ENCODE measurements at regions not wholly inside any gene's neighbourhood (a gene's known extent, or its start where the extent isn't known, plus 50 kb on each side); places are given as distances from the start of the nearest gene placed in this dataset.

- no peak overlapping the region for H3K27ac ChIP-seq (ENCODE audit: low read depth, low read length)
- no peak for DNase-seq (ENCODE audit: insufficient read length, low spot score, missing footprints)
- no peak overlapping the region for H3K4me3 ChIP-seq (ENCODE audit: insufficient read depth, low read length)
- H3K9me3 ChIP-seq (ENCODE audit: low read depth, low read length) = no peaks in the 10 kb centered on the region
- no peaks in the 10 kb centered on the region for H4K20me1 ChIP-seq (ENCODE audit: insufficient read depth, low read length)
- H3K36me3 ChIP-seq (ENCODE audit: insufficient read depth, low read length) = no peaks in the 10 kb centered on the region
- no peak for TF ChIP-seq CTCF (IDR thresholded peaks at IDR 0.05; ENCODE audit: extremely low read depth, low read depth, low read length)
- H2AFZ ChIP-seq (ENCODE audit: low read length) = no peak overlapping the region
- no peaks in the 10 kb centered on the region for H3K4me1 ChIP-seq (ENCODE audit: insufficient read depth, low read length)
- H3K27me3 ChIP-seq (ENCODE audit: insufficient read depth, low read length) = no peaks in the 10 kb centered on the region
- no peak overlapping the region for H3K4me2 ChIP-seq (ENCODE audit: insufficient read depth, low read length)
- H3K79me2 ChIP-seq (ENCODE audit: insufficient read depth, low read length) = no peaks in the 10 kb centered on the region
These were observed 190.1 kb upstream of the SLC35G4 start for GRCh38 chr18:11419338-11419737.

GRCh38 chr18:11412811-11413210 is 196.6 kb upstream of the SLC35G4 start:
- Histone ChIP-seq H3K4me3 (ENCODE audit: insufficient read depth, low read length) (no peak overlapping the region), H3K27me3 (ENCODE audit: insufficient read depth, low read length) (no peaks in the 10 kb centered on the region), H2AFZ (ENCODE audit: low read length) (no peak overlapping the region), H3K4me1 (ENCODE audit: insufficient read depth, low read length) (no peaks in the 10 kb centered on the region), H3K9me3 (ENCODE audit: low read depth, low read length) (no peaks in the 10 kb centered on the region), H3K4me2 (ENCODE audit: insufficient read depth, low read length) (no peak overlapping the region), H3K27ac (ENCODE audit: low read depth, low read length) (no peak overlapping the region), H3K36me3 (ENCODE audit: insufficient read depth, low read length) (no peaks in the 10 kb centered on the region), H3K79me2 (ENCODE audit: insufficient read depth, low read length) (no peaks in the 10 kb centered on the region), H4K20me1 (ENCODE audit: insufficient read depth, low read length) (no peaks in the 10 kb centered on the region)
- no peak for TF ChIP-seq CTCF (IDR thresholded peaks at IDR 0.05; ENCODE audit: extremely low read depth, low read depth, low read length)
- DNase-seq (ENCODE audit: insufficient read length, low spot score, missing footprints) = peak; percentile 39

- Histone ChIP-seq H3K27me3 (ENCODE audit: insufficient read depth, low read length) (no peaks in the 10 kb centered on the region), H3K27ac (ENCODE audit: low read depth, low read length) (no peak overlapping the region), H3K36me3 (ENCODE audit: insufficient read depth, low read length) (no peaks in the 10 kb centered on the region), H3K9me3 (ENCODE audit: low read depth, low read length) (no peaks in the 10 kb centered on the region), H3K4me3 (ENCODE audit: insufficient read depth, low read length) (no peak overlapping the region), H3K79me2 (ENCODE audit: insufficient read depth, low read length) (no peaks in the 10 kb centered on the region), H4K20me1 (ENCODE audit: insufficient read depth, low read length) (no peaks in the 10 kb centered on the region), H3K4me1 (ENCODE audit: insufficient read depth, low read length) (no peaks in the 10 kb centered on the region), H3K4me2 (ENCODE audit: insufficient read depth, low read length) (no peak overlapping the region), H2AFZ (ENCODE audit: low read length) (no peak overlapping the region)
- DNase-seq (ENCODE audit: insufficient read length, low spot score, missing footprints) = peak; percentile 64
- no peak for TF ChIP-seq CTCF (IDR thresholded peaks at IDR 0.05; ENCODE audit: extremely low read depth, low read depth, low read length)
These were observed 198.3 kb upstream of the SLC35G4 start for GRCh38 chr18:11411048-11411447.

GRCh38 chr18:11408555-11409065 is 200.8 kb upstream of the SLC35G4 start:
- no peaks in the 10 kb centered on the region for H3K27me3 ChIP-seq (ENCODE audit: insufficient read depth, low read length)
- H3K27ac ChIP-seq (ENCODE audit: low read depth, low read length) = no peak overlapping the region
- no peaks in the 10 kb centered on the region for H3K4me1 ChIP-seq (ENCODE audit: insufficient read depth, low read length)
- no peaks in the 10 kb centered on the region for H3K9me3 ChIP-seq (ENCODE audit: low read depth, low read length)
- no peaks in the 10 kb centered on the region for H3K36me3 ChIP-seq (ENCODE audit: insufficient read depth, low read length)
- DNase-seq (ENCODE audit: insufficient read length, low spot score, missing footprints) = no peak
- no peak overlapping the region for H2AFZ ChIP-seq (ENCODE audit: low read length)
- no peaks in the 10 kb centered on the region for H4K20me1 ChIP-seq (ENCODE audit: insufficient read depth, low read length)
- H3K79me2 ChIP-seq (ENCODE audit: insufficient read depth, low read length) = no peaks in the 10 kb centered on the region
- no peak overlapping the region for H3K4me2 ChIP-seq (ENCODE audit: insufficient read depth, low read length)
- no peak overlapping the region for H3K4me3 ChIP-seq (ENCODE audit: insufficient read depth, low read length)
- TF ChIP-seq CTCF (IDR thresholded peaks at IDR 0.05; ENCODE audit: extremely low read depth, low read depth, low read length) = no peak

Measured in osteoblast (primary cell).